Upper lobe of left lung (tissue), 6 donors: ENCODE measurements at regions not wholly inside any gene's neighbourhood (a gene's known extent, or its start where the extent isn't known, plus 50 kb on each side); places are given as distances from the start of the nearest gene placed in this dataset.

Experiments
- ATAC-seq, 2 donors: fragments of 200-7000 bp; cut with Tn5 transposase; one replicate each; pipeline ENCODE4 v1.9.1; 2022; ENCODE audit warnings: mild to moderate bottlenecking in 2 of 2, moderate library complexity in 2 of 2; ENCODE audit not compliant: low FRiP score in 2 of 2
- DNase-seq, 2 donors: peaks; one replicate each; pipeline ENCODE4 v3.0.0-alpha.2; 2019 to 2020
- H3K27ac ChIP-seq, 4 donors: fragments of 200-600 bp; sonication (generic); one replicate each; pipeline ENCODE4 v1.5.1; 2016 to 2019
- H3K27me3 ChIP-seq, 4 donors: fragments of 200-600 bp; sonication (generic); one replicate each; pipeline ENCODE4 v1.5.1; 2017 to 2019
- H3K36me3 ChIP-seq, 4 donors: fragments of 200-600 bp; sonication (generic); one replicate each; pipeline ENCODE4 v1.5.1; 2016 to 2019
- H3K4me1 ChIP-seq, 4 donors: fragments of 200-600 bp; sonication (generic); one replicate each; pipeline ENCODE4 v1.5.1; 2018 to 2019
- H3K4me3 ChIP-seq, 4 donors: fragments of 200-600 bp; sonication (generic); one replicate each; pipeline ENCODE4 v1.5.1; 2017 to 2019; ENCODE audit warnings: mild to moderate bottlenecking in 2 of 4, moderate library complexity in 1 of 4
- H3K9me3 ChIP-seq, 4 donors: fragments of 200-600 bp; sonication (generic); one replicate each; pipeline ENCODE4 v1.5.1; 2018 to 2019
- CTCF ChIP-seq, 6 experiments: fragments of 450-650 bp in 4 of 6; fragments of 200-600 bp in 2 of 6; sonication (generic) in 2 of 6; IDR thresholded peaks; one replicate each; pipeline ENCODE4 v1.5.1; 2016 to 2019; ENCODE audit warnings: antibody characterized with exemption in 6 of 6
- EP300 ChIP-seq, 4 donors: sonication (generic); formaldehyde crosslinking; IDR thresholded peaks; one replicate each; pipeline ENCODE4 v1.5.1; 2017; ENCODE audit warnings: antibody characterized with exemption in 4 of 4, control low read depth in 2 of 4
- POLR2A ChIP-seq, 4 donors: fragments of 450-650 bp; IDR thresholded peaks; one replicate each; pipeline ENCODE4 v1.5.1; 2016 to 2017; ENCODE audit warnings: antibody characterized with exemption in 4 of 4, mild to moderate bottlenecking in 2 of 4
- POLR2AphosphoS5 ChIP-seq, 2 donors: sonication (generic); formaldehyde crosslinking; IDR thresholded peaks; one replicate each; pipeline ENCODE4 v1.5.1; 2017; ENCODE audit warnings: antibody characterized with exemption in 2 of 2
- WGBS, 2 donors: methylation state at CpG; one replicate each; pipeline ENCODE4 v1.1.5; 2017 to 2018; 5-methylcytosine and 5-hydroxymethylcytosine counted together
- donor health status: DM: no; HTN: no; CAD: no; lungs with moderate emphysema.
- donor health status: DM: no; HTN: yes; CAD: no; lungs with severe emphysema.

- DNase-seq (no peak), ATAC-seq (no peak)
- Histone ChIP-seq H3K27me3 (no peaks in the 10 kb centered on the region), H3K4me1 (no peaks in the 10 kb centered on the region), H3K27ac (no peak overlapping the region), H3K36me3 (no peaks in the 10 kb centered on the region), H3K9me3 (no peaks in the 10 kb centered on the region), H3K4me3 (no peak overlapping the region)
- 57 to 67% methylated on average over 2 of the region's 2 CpGs for WGBS, 2 donors
- TF ChIP-seq POLR2AphosphoS5 (IDR thresholded peaks at IDR 0.05) = no peak
- no peak for TF ChIP-seq POLR2A (IDR thresholded peaks at IDR 0.05)
- TF ChIP-seq EP300 (IDR thresholded peaks at IDR 0.05) = no peak
- no peak for TF ChIP-seq CTCF (IDR thresholded peaks at IDR 0.05)
Observed at GRCh38 chr4:82136161-82136801, 237.5 kb downstream of the HNRNPD start.

DNA sequence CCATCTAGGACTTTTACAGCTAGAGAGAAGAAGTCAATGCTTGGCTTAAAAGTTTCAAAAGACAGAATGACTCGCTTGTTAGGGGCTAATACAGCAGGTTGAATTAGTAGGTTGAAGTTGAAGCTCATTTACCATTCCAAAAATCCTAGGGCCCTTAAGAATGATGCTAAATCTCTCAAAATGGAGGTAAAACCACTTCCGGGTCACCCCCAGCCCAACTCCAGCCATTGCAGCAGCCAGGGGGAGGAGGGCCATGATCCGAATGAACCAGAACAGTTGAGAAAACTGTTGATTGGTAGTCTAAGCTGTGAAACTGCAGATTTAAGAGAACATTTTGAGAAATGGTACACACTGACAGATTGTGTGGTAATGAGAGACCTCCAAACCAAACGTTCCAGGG is 245.4 kb downstream of the HNRNPD start:
- DNase-seq (no peak), ATAC-seq (no peak)
- TF ChIP-seq POLR2AphosphoS5 (IDR thresholded peaks at IDR 0.05) = no peak
- TF ChIP-seq POLR2A (IDR thresholded peaks at IDR 0.05) = no peak
- TF ChIP-seq CTCF (IDR thresholded peaks at IDR 0.05) = no peak
- no peak for TF ChIP-seq EP300 (IDR thresholded peaks at IDR 0.05)
- Histone ChIP-seq H3K27ac (no peak overlapping the region), H3K9me3 (no peaks in the 10 kb centered on the region), H3K4me3 (no peak overlapping the region), H3K27me3 (no peaks in the 10 kb centered on the region), H3K36me3 (no peaks in the 10 kb centered on the region), H3K4me1 (no peaks in the 10 kb centered on the region)
- WGBS, 2 donors = 91 to 92% methylated on average over 4 of the region's 4 CpGs

DNA sequence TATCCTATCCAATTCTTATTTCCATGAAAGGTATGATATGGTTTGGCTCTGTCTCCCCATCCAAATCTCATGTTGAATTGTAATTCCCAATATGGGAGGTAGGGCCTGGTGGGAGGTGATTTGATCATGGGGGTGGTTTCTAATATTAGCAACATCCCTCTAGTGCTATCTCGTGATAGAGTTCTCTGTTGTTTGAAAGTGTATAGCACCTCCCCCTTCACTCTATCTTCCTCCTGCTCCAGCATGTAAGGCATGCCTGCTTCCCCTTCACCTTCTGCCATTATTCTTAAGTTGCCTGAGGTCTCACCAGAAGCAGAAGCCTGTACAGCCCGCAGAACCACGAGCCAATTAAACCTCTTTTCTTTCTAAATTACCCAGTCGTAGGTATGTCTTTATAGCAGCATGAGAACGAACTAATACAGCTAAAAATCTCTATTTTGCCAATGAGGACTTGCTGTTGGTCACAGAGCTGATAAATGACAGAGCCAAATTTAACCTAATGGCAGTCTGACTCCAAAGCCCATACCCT is 247.2 kb downstream of the HNRNPD start:
- no peaks in the 10 kb centered on the region for H3K4me1 ChIP-seq
- no peaks in the 10 kb centered on the region for H3K27me3 ChIP-seq
- TF ChIP-seq POLR2AphosphoS5 (IDR thresholded peaks at IDR 0.05) (no peak), POLR2A (IDR thresholded peaks at IDR 0.05) (no peak), CTCF (IDR thresholded peaks at IDR 0.05) (no peak), EP300 (IDR thresholded peaks at IDR 0.05) (no peak)
- no peaks in the 10 kb centered on the region for H3K36me3 ChIP-seq
- no peak overlapping the region for H3K4me3 ChIP-seq
- 75 to 77% methylated on average over 5 of the region's 5 CpGs for WGBS, 2 donors
- no peak for DNase-seq
- ATAC-seq = no peak
- no peak overlapping the region for H3K27ac ChIP-seq
- H3K9me3 ChIP-seq = no peaks in the 10 kb centered on the region

- ATAC-seq (no peak), DNase-seq (no peak)
- Histone ChIP-seq H3K27ac (no peak overlapping the region), H3K4me3 (no peak overlapping the region), H3K9me3 (no peaks in the 10 kb centered on the region), H3K4me1 (no peaks in the 10 kb centered on the region), H3K27me3 (no peaks in the 10 kb centered on the region), H3K36me3 (no peaks in the 10 kb centered on the region)
- no peak for TF ChIP-seq CTCF (IDR thresholded peaks at IDR 0.05)
- no peak for TF ChIP-seq EP300 (IDR thresholded peaks at IDR 0.05)
- no peak for TF ChIP-seq POLR2A (IDR thresholded peaks at IDR 0.05)
- no peak for TF ChIP-seq POLR2AphosphoS5 (IDR thresholded peaks at IDR 0.05)
- 71 to 75% methylated on average over 6 of the region's 6 CpGs for WGBS, 2 donors
Observed at GRCh38 chr4:82125787-82126297, 247.9 kb downstream of the HNRNPD start.
